Panc1 (cell line): ENCODE measurements at regions not wholly inside any gene's neighbourhood (a gene's known extent, or its start where the extent isn't known, plus 50 kb on each side); places are given as distances from the start of the nearest gene placed in this dataset.
"Not testable (repeated sequence)": the region's sequence is repeated elsewhere in the genome, so short reads cannot be mapped to it uniquely, and the experiment has no call there.

Source experiments
- ATAC-seq: fragments of 200-7000 bp; cut with Tn5 transposase; 2 replicates; pipeline ENCODE4 v1.9.1; 2020; ENCODE audit warnings: mild to moderate bottlenecking, moderate library complexity
- BruUV-seq: library from RNA; stranded (reverse); fragments of 400-500 nt; replicated peaks from 2 replicates; lab custom pipeline; 2021; lab: Mats Ljungman, UMichigan
- CTCF ChIA-PET: fragments of 300-600 bp; sonication (Branson Sonifier 250); formaldehyde crosslinking; loops from one replicate; lab custom pipeline; 2022; ENCODE audit warnings: antibody characterized with exemption; lab: Charles Lee
- POLR2A ChIA-PET: fragments of 300-600 bp; sonication (Branson Sonifier 250); formaldehyde crosslinking; loops from one replicate; lab custom pipeline; 2022; ENCODE audit warnings: antibody characterized with exemption; lab: Charles Lee
- DNase-seq: peaks from one replicate; pipeline ENCODE4 v3.0.0-alpha.2; 2010; ENCODE audit warnings: low read depth, low spot score
- H3K27ac ChIP-seq: 2 replicates; pipeline ENCODE4 v1.5.1; 2011; ENCODE audit warnings: mild to moderate bottlenecking, low read length, inconsistent platforms
- H3K27me3 ChIP-seq: fragments of 200-500 bp; sonication (Bioruptor generic); 2 replicates; pipeline ENCODE4 v1.6.0; 2014; ENCODE audit warnings: low read length, inconsistent platforms; ENCODE audit not compliant: control insufficient read depth, insufficient read depth
- H3K36me3 ChIP-seq: fragments of 200-500 bp; sonication (Bioruptor generic); 2 replicates; pipeline ENCODE4 v1.5.1; 2014; ENCODE audit warnings: inconsistent platforms, mild to moderate bottlenecking, low read length, moderate library complexity; ENCODE audit not compliant: control insufficient read depth, insufficient read depth
- H3K4me1 ChIP-seq: 2 replicates; pipeline ENCODE4 v1.5.1; 2011; ENCODE audit warnings: inconsistent platforms, mild to moderate bottlenecking, low read length, moderate library complexity; ENCODE audit not compliant: control insufficient read depth, insufficient read depth
- H3K4me3 ChIP-seq, 2 experiments: 2 replicates each; pipeline ENCODE4 v1.5.1; 2011 to 2012; ENCODE audit warnings: low read depth in 2 of 2, low read length in 2 of 2, mild to moderate bottlenecking in 2 of 2, inconsistent platforms in 1 of 2, moderate library complexity in 1 of 2
- H3K9me3 ChIP-seq: fragments of 200-500 bp; sonication (Bioruptor generic); 2 replicates; pipeline ENCODE4 v1.5.1; 2014; ENCODE audit warnings: low read depth, mild to moderate bottlenecking, inconsistent platforms, low read length, moderate library complexity; ENCODE audit not compliant: control insufficient read depth, insufficient read depth
- in situ Hi-C: cut with HindIII; loops from 2 replicates; pipeline ENCODE4 v1.10.0; 2016; ENCODE audit warnings: low sequenced_read_pairs, low pct_unique_long_range_greater_than_20kb
- intact Hi-C: fragments of 100-400 bp; cut with micrococcal nuclease; formaldehyde crosslinking; loops from one replicate; pipeline ENCODE4 v1.10.0; 2022; ENCODE audit not compliant: unreplicated experiment

- ATAC-seq, H3K27me3 ChIP-seq, H3K9me3 ChIP-seq, DNase-seq, H3K27ac ChIP-seq, H3K4me3 ChIP-seq, CTCF ChIA-PET, POLR2A ChIA-PET, intact Hi-C loops, H3K4me1 ChIP-seq, H3K36me3 ChIP-seq, in situ Hi-C loops, BruUV-seq: not testable (repeated sequence)
Measured at GRCh38 chr9:42335984-42336657, 152.7 kb downstream of the SPATA31A6 start.

DNA sequence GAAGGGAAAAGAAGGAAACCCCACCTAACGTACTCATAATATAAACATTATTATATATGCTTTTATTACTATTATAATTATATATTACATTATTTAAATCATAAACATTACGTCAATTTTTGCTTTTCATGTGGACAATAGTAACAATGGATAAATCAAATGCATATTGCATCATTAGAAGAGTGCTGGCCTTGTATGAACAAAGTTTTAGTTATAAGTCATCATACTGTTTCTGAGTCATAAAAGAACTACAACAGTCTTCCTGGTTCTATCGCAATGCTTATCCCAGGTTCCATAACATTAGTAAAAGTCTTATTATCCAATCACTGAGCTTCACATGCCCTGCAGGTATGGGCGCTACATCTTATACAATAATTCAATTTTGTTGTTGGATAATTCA, 154.8 kb downstream of the SPATA31A6 start:
- ATAC-seq, H3K27me3 ChIP-seq, DNase-seq, BruUV-seq, H3K4me1 ChIP-seq, POLR2A ChIA-PET, in situ Hi-C loops, H3K27ac ChIP-seq, H3K9me3 ChIP-seq, H3K36me3 ChIP-seq, H3K4me3 ChIP-seq, intact Hi-C loops: not testable (repeated sequence)
- CTCF ChIA-PET: interaction anchor here (0.6 kb wide), 1 partner anchor 61 kb away, joined by 3 read pairs; no protein-coding TSS in a partner anchor

DNA sequence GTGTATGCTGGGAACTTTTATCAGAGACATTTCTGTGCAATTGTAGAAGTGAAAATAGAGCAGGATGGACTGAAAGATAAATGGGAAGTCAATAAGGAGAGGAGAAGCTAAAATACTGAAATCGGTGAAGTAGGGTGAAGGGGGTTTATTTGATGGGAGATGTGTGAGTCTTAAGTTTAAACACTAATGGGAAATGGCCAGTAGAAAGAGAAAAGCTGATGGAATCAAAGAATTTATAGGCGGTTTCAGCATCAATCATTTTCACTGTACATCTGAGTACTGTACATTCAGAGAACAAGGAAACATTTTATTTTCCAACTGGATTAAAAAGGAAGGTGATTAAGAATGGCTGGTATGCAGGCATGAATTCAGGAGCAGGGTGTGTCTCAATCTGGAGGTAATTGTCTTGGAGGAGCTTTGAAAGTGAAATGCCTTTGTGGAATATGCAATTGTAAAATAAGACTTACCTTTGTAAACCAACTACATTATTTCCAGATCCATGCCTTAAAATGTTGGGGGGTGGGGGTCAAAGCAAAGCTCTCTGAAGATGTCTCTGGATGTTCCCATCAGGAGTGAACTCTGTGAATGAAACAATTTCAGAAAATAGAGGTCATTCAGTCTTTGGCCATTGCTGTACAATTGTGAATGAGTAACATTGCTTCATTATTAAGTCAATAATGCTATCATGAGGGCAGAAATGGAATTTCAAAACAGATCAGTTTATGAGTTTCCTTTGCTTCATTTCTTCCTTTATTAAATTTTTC, 156.4 kb downstream of the SPATA31A6 start:
- intact Hi-C loops, H3K27me3 ChIP-seq, H3K9me3 ChIP-seq, H3K4me1 ChIP-seq, POLR2A ChIA-PET, H3K27ac ChIP-seq, ATAC-seq, in situ Hi-C loops, H3K4me3 ChIP-seq, CTCF ChIA-PET, BruUV-seq, H3K36me3 ChIP-seq, DNase-seq: not testable (repeated sequence)

- H3K4me1 ChIP-seq, H3K36me3 ChIP-seq, H3K27ac ChIP-seq, in situ Hi-C loops, DNase-seq, intact Hi-C loops, ATAC-seq, H3K4me3 ChIP-seq, BruUV-seq, POLR2A ChIA-PET, H3K27me3 ChIP-seq, H3K9me3 ChIP-seq, CTCF ChIA-PET: not testable (repeated sequence)
Measured at GRCh38 chr9:42340435-42340723, 156.9 kb downstream of the SPATA31A6 start.

DNA sequence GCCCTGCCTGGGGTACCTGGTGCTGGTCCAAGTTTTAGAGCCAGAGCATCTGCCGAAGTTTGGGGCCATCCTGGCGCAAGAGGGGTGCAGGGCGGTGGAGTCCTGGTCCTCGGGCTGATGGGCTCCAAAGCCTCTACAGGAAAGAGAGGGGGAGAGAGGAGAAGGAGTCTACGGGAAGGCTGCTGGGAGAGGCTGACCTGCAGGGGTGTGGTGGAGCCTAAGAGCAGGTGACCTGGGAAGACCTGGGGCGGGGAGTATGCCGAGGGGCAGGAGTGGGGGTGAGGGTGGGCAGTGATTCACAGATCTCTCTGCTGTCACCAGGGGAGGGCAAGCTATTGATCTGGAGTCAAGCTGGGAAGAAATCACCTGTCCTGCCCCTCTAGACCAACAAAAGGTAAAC, 158.4 kb downstream of the SPATA31A6 start:
- ATAC-seq, H3K27ac ChIP-seq, H3K9me3 ChIP-seq, DNase-seq, intact Hi-C loops, H3K36me3 ChIP-seq, BruUV-seq, POLR2A ChIA-PET, H3K4me1 ChIP-seq, CTCF ChIA-PET, H3K4me3 ChIP-seq, in situ Hi-C loops, H3K27me3 ChIP-seq: not testable (repeated sequence)

- BruUV-seq, in situ Hi-C loops, H3K27me3 ChIP-seq, ATAC-seq, H3K4me3 ChIP-seq, DNase-seq, H3K36me3 ChIP-seq, H3K9me3 ChIP-seq, H3K4me1 ChIP-seq, CTCF ChIA-PET, POLR2A ChIA-PET, H3K27ac ChIP-seq, intact Hi-C loops: not testable (repeated sequence)
Measured at GRCh38 chr9:42342297-42342696, 158.8 kb downstream of the SPATA31A6 start.

DNA sequence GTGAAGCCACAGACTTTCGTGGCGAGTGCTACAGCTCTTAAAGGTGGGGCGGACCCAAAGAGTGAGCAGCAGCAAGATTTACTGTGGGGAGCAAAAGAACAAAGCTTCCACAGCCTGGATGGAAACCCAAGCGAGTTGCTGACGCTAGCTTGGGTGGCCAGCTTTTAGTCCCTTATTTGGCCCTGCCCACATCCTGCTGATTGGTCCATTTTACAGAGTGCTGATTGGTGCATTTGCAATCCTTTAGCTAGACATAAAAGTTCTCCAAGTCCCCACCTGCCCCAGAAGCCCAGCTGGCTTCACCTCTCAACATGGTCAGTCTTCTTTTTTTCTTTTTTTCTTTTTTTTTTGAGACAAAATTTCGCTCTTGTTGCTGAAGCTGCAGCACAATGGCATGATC, 161.0 kb downstream of the SPATA31A6 start:
- H3K4me1 ChIP-seq, POLR2A ChIA-PET, H3K36me3 ChIP-seq, intact Hi-C loops, H3K4me3 ChIP-seq, CTCF ChIA-PET, BruUV-seq, H3K27ac ChIP-seq, ATAC-seq, DNase-seq, H3K9me3 ChIP-seq, in situ Hi-C loops, H3K27me3 ChIP-seq: not testable (repeated sequence)
